Testis (tissue), 2 donors: ENCODE measurements at regions not wholly inside any gene's neighbourhood (a gene's known extent, or its start where the extent isn't known, plus 50 kb on each side); places are given as distances from the start of the nearest gene placed in this dataset.
A peak's percentile ranks its signal among the peaks of the same experiment; 100 is the strongest.

Source experiments
- DNase-seq: peaks from one replicate; pipeline ENCODE4 v3.0.0-alpha.2; 2019
- H3K27ac ChIP-seq, 2 donors: fragments of 200-600 bp; sonication (generic); one replicate each; pipeline ENCODE4 v1.5.1; 2019
- H3K27me3 ChIP-seq: fragments of 200-600 bp; sonication (generic); one replicate; pipeline ENCODE4 v1.5.1; 2019
- H3K36me3 ChIP-seq: fragments of 200-600 bp; sonication (generic); one replicate; pipeline ENCODE4 v1.5.1; 2017; ENCODE audit warnings: low read depth; ENCODE audit errors: missing control alignments
- H3K4me1 ChIP-seq: fragments of 200-600 bp; sonication (generic); one replicate; pipeline ENCODE4 v1.5.1; 2019
- H3K4me3 ChIP-seq, 2 donors: fragments of 200-600 bp; sonication (generic); one replicate each; pipeline ENCODE4 v1.5.1; 2017 to 2019
- H3K9me3 ChIP-seq: fragments of 200-600 bp; sonication (generic); one replicate; pipeline ENCODE4 v1.5.1; 2017
- CTCF ChIP-seq, 3 experiments: fragments of 450-650 bp in 2 of 3; fragments of 200-600 bp in 1 of 3; sonication (generic) in 1 of 3; IDR thresholded peaks; one replicate each; pipeline ENCODE4 v1.5.1; 2016 to 2019; ENCODE audit warnings: antibody characterized with exemption in 3 of 3, mild to moderate bottlenecking in 2 of 3, moderate library complexity in 1 of 3
- POLR2A ChIP-seq: fragments of 450-650 bp; IDR thresholded peaks from one replicate; pipeline ENCODE4 v1.6.1; 2017; ENCODE audit warnings: antibody characterized with exemption, mild to moderate bottlenecking, moderate library complexity
- whole genome bisulfite sequencing, 2 donors: methylation state at CpG; one replicate each; pipeline ENCODE4 v1.1.5; 2018; 5-methylcytosine and 5-hydroxymethylcytosine counted together
- intact Hi-C: fragments of 100-400 bp; cut with DNase I; formaldehyde crosslinking; loops from one replicate; pipeline ENCODE4 v1.15.1; 2023; ENCODE audit warnings: low total_unique reads

GRCh38 chr17:77496401-77496801, 355.6 kb downstream of the SEC14L1 start:
- no peak for TF ChIP-seq CTCF (IDR thresholded peaks at IDR 0.05)
- no peak for TF ChIP-seq POLR2A
- Histone ChIP-seq H3K9me3 (no peaks in the 10 kb centered on the region), H3K4me1 (no peaks in the 10 kb centered on the region), H3K4me3 (no peak overlapping the region), H3K27ac (no peak overlapping the region), H3K36me3 (no peaks in the 10 kb centered on the region), H3K27me3 (no peaks in the 10 kb centered on the region)
- intact Hi-C loops = no loop called here
- WGBS, 2 donors = 88 to 92% methylated on average over 11 to 12 of the region's 12 CpGs
- peak; percentile 14 for DNase-seq

DNA sequence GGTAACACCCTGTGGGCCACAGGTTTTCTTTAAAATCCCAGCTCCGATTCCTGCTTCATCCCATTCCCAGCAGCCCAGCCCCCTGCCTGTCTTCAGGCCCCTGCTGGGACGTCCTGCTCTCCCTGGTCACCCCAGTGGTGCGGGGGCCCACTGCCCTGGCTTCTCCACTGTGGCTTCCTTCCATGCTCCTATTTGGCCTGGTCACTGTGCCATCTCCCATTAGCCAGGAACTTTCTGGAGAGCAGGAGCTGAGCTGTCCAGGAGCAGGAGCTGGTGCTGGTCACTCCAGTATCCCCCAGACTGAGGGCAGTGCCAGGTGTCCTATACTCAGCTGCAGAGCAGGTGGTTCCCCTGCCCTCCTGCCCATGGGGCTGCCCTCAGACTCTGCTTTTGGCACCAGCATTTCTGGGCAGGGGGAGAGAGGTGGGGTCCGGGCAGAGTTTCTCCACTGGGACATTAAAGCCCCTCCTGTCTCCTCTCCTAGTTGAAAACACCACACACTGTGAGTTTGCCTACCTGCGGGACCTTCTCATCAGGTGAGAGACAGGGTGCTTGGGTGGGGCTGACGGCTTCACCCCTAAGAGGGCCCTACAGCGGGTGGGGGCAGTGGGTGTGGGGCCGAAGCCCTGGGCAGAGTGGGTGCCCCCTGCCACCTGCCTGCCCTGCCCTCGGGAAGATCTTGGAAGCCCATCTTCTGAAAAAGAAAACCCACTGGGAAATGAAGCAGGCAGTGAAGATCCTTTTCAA, 356.2 kb downstream of the SEC14L1 start:
- Histone ChIP-seq H3K4me1 (no peaks in the 10 kb centered on the region), H3K9me3 (no peaks in the 10 kb centered on the region), H3K36me3 (no peaks in the 10 kb centered on the region), H3K4me3 (no peak overlapping the region), H3K27ac (no peak overlapping the region), H3K27me3 (no peaks in the 10 kb centered on the region)
- WGBS, 2 donors = 86 to 98% methylated on average over 9 of the region's 9 CpGs
- intact Hi-C loops = no loop called here
- DNase-seq = no peak
- TF ChIP-seq CTCF (IDR thresholded peaks at IDR 0.05) (no peak), POLR2A (no peak)

- intact Hi-C loops = no loop called here
- H3K4me3 ChIP-seq = no peak overlapping the region
- 83 to 88% methylated on average over 7 to 8 of the region's 8 CpGs for WGBS, 2 donors
- no peaks in the 10 kb centered on the region for H3K27me3 ChIP-seq
- no peak overlapping the region for H3K27ac ChIP-seq
- no peak for TF ChIP-seq CTCF (IDR thresholded peaks at IDR 0.05)
- no peak for TF ChIP-seq POLR2A
- no peaks in the 10 kb centered on the region for H3K4me1 ChIP-seq
- H3K36me3 ChIP-seq = no peaks in the 10 kb centered on the region
- H3K9me3 ChIP-seq = no peaks in the 10 kb centered on the region
- peak; percentile 10 for DNase-seq
Measured at GRCh38 chr17:77497578-77497934, 356.8 kb downstream of the SEC14L1 start.

DNA sequence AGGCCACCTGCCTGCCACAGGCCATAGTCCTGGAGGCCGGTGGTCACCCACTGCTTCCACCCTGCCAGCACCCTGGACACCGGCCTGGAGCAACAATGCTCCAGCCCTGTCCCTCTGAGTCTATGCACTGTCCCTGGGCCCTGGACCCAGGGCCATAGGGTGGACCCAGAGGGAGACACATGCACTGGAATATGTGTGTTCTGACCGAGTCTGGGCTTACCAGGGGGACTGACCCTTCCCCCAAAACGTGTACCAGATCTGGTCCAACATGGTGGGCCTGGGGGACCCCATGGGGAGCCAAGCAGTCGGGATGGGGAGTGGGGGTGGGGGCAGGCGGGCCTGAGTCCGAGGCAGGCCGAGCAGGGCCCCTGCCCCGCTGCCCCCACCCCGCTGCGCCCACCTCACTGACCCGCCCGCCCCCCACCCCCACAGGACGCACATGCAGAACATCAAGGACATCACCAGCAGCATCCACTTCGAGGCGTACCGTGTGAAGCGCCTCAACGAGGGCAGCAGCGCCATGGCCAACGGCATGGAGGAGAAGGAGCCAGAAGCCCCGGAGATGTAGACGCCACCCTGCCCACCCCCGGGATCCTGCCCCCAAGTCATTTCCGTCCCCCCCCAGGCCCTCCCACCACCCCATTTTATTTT, 357.4 kb downstream of the SEC14L1 start:
- intact Hi-C loops = no loop called here
- H3K27ac ChIP-seq = no peak overlapping the region
- DNase-seq = peak; percentile 11
- no peaks in the 10 kb centered on the region for H3K36me3 ChIP-seq
- 85 to 88% methylated on average over 9 to 14 of the region's 25 CpGs for WGBS, 2 donors
- H3K4me1 ChIP-seq = no peaks in the 10 kb centered on the region
- no peaks in the 10 kb centered on the region for H3K9me3 ChIP-seq
- no peak overlapping the region for H3K4me3 ChIP-seq
- no peak for TF ChIP-seq POLR2A
- TF ChIP-seq CTCF (IDR thresholded peaks at IDR 0.05) = no peak
- no peaks in the 10 kb centered on the region for H3K27me3 ChIP-seq
